H1 (cell line): ENCODE measurements at regions not wholly inside any gene's neighbourhood (a gene's known extent, or its start where the extent isn't known, plus 50 kb on each side); places are given as distances from the start of the nearest gene placed in this dataset.

Experiments
- CTCF ChIA-PET: fragments of 300-600 bp; sonication (Branson Sonifier 250); formaldehyde crosslinking; loops from one replicate; lab custom pipeline; 2021; ENCODE audit not compliant: partially characterized antibody; lab: Charles Lee
- POLR2A ChIA-PET: fragments of 300-600 bp; sonication (Branson Sonifier 250); formaldehyde crosslinking; loops from one replicate; lab custom pipeline; 2021; ENCODE audit warnings: inconsistent platforms; ENCODE audit not compliant: partially characterized antibody; lab: Charles Lee
- DNase-seq, 2 experiments: peaks; one replicate each; pipeline versions ENCODE4 v3.0.0 to v3.0.0-alpha.2; 2010 to 2022; ENCODE audit warnings: low spot score in 2 of 2, low read depth in 1 of 2, mixed read lengths in 1 of 2
- FAIRE-seq: peaks from 2 replicates; lab custom pipeline; 2011; peaks lifted over from hg19 to GRCh38; lab: Jason Lieb, UNC
- H2AFZ ChIP-seq: 2 replicates; pipeline ENCODE4 v1.8.1; 2012; ENCODE audit warnings: low read length, inconsistent platforms
- H2AK5ac ChIP-seq: 2 replicates; pipeline ENCODE4 v1.6.1; 2013; ENCODE audit warnings: low read depth, low read length
- H2BK120ac ChIP-seq: replicated peaks from 2 replicates; pipeline ENCODE3; 2013; ENCODE audit warnings: low read depth, low read length, inconsistent platforms
- H2BK12ac ChIP-seq: 2 replicates; pipeline ENCODE4 v1.6.1; 2013; ENCODE audit warnings: low read depth, low read length
- H2BK15ac ChIP-seq: 2 replicates; pipeline ENCODE4 v1.6.1; 2013; ENCODE audit warnings: low read length
- H2BK20ac ChIP-seq: 2 replicates; pipeline ENCODE4 v1.6.1; 2013; ENCODE audit warnings: low read length
- H2BK5ac ChIP-seq: 2 replicates; pipeline ENCODE4 v1.6.1; 2013; ENCODE audit warnings: low read depth, low read length
- H3K14ac ChIP-seq: 2 replicates; pipeline ENCODE4 v1.6.1; 2013; ENCODE audit warnings: inconsistent platforms; ENCODE audit not compliant: insufficient read length
- H3K18ac ChIP-seq: 2 replicates; pipeline ENCODE4 v1.6.1; 2013; ENCODE audit warnings: low read length; ENCODE audit errors: extremely low read depth
- H3K23ac ChIP-seq: 2 replicates; pipeline ENCODE4 v1.6.1; 2013; ENCODE audit warnings: inconsistent platforms; ENCODE audit not compliant: insufficient read length
- H3K23me2 ChIP-seq: 2 replicates; pipeline ENCODE4 v1.6.1; 2013; ENCODE audit warnings: low read depth, low read length
- H3K27ac ChIP-seq: 2 replicates; pipeline ENCODE4 v1.6.1; 2011; ENCODE audit warnings: low read depth, low read length, inconsistent platforms
- H3K27me3 ChIP-seq, 4 experiments: replicated peaks in 1 of 4; 1 replicate in 1 of 4; 2 replicates in 3 of 4; pipeline versions ENCODE4 v1.6.1 to v1.8.1; 2011 to 2013; ENCODE audit warnings: low read length in 3 of 4, mild to moderate bottlenecking in 3 of 4, inconsistent platforms in 2 of 4, mixed read lengths in 2 of 4, moderate library complexity in 1 of 4; ENCODE audit not compliant: control insufficient read depth in 3 of 4, insufficient read depth in 3 of 4; ENCODE audit errors: extremely low read depth in 1 of 4
- H3K36me3 ChIP-seq, 4 experiments: 2 replicates each; pipeline versions ENCODE4 v1.6.1 to v1.8.1; 2011 to 2013; ENCODE audit warnings: mild to moderate bottlenecking in 4 of 4, low read length in 3 of 4, moderate library complexity in 2 of 4, control low read depth in 1 of 4, inconsistent platforms in 1 of 4; ENCODE audit not compliant: insufficient read depth in 4 of 4, control insufficient read depth in 2 of 4
- H3K4ac ChIP-seq: replicated peaks from 2 replicates; pipeline ENCODE3; 2013; ENCODE audit warnings: low read length, low read depth, mixed read lengths, inconsistent platforms; ENCODE audit not compliant: insufficient read length
- H3K4me1 ChIP-seq, 4 experiments: replicated peaks in 1 of 4; 1 replicate in 1 of 4; 2 replicates in 3 of 4; pipeline versions ENCODE4 v1.6.1 to v1.8.1; 2011 to 2013; ENCODE audit warnings: low read length in 3 of 4, inconsistent platforms in 2 of 4, mixed read lengths in 1 of 4; ENCODE audit not compliant: insufficient read depth in 4 of 4, control insufficient read depth in 3 of 4
- H3K4me2 ChIP-seq, 2 experiments: 2 replicates each; pipeline versions ENCODE4 v1.6.1 to v1.8.1; 2011 to 2013; ENCODE audit warnings: low read depth in 2 of 2, low read length in 2 of 2, control low read depth in 1 of 2, inconsistent platforms in 1 of 2, mild to moderate bottlenecking in 1 of 2; ENCODE audit not compliant: insufficient read depth in 1 of 2
- H3K4me3 ChIP-seq, 4 experiments: fragments of 200-600, 300-600 bp in 1 of 4; sonication (generic), shearing (Covaris generic), sonication (Bioruptor Twin) in 1 of 4; 2 replicates each; pipeline versions ENCODE4 v1.5.1 to v1.8.1; 2011 to 2016; ENCODE audit warnings: low read length in 4 of 4, low read depth in 3 of 4, control low read depth in 2 of 4, inconsistent platforms in 2 of 4, mild to moderate bottlenecking in 2 of 4, mixed read lengths in 1 of 4, moderate library complexity in 1 of 4; ENCODE audit not compliant: insufficient read depth in 2 of 4; ENCODE audit errors: extremely low read depth in 1 of 4
- H3K56ac ChIP-seq: replicated peaks from 2 replicates; pipeline ENCODE3; 2013; ENCODE audit warnings: low read depth, mild to moderate bottlenecking, mixed read lengths, low read length, inconsistent platforms; ENCODE audit not compliant: insufficient read length
- H3K79me1 ChIP-seq: 2 replicates; pipeline ENCODE4 v1.6.1; 2013; ENCODE audit warnings: low read depth, low read length, control low read depth
- H3K79me2 ChIP-seq, 2 experiments: 2 replicates each; pipeline versions ENCODE4 v1.6.1 to v1.8.1; 2012 to 2013; ENCODE audit warnings: low read length in 2 of 2, mild to moderate bottlenecking in 2 of 2, inconsistent platforms in 1 of 2; ENCODE audit not compliant: insufficient read depth in 2 of 2, control insufficient read depth in 1 of 2
- H3K9ac ChIP-seq, 4 experiments: replicated peaks in 1 of 4; 1 replicate in 1 of 4; 2 replicates in 3 of 4; pipeline versions ENCODE4 v1.6.1 to v1.8.1; 2011 to 2013; ENCODE audit warnings: low read depth in 3 of 4, low read length in 3 of 4, control low read depth in 2 of 4, mild to moderate bottlenecking in 2 of 4, moderate library complexity in 2 of 4, inconsistent platforms in 1 of 4; ENCODE audit errors: extremely low read depth in 1 of 4
- H3K9me3 ChIP-seq, 2 experiments: 2 replicates each; pipeline versions ENCODE4 v1.6.1 to v1.8.1; 2012 to 2013; ENCODE audit warnings: mild to moderate bottlenecking in 2 of 2, moderate library complexity in 2 of 2, control low read depth in 1 of 2, inconsistent platforms in 1 of 2, low read depth in 1 of 2, low read length in 1 of 2, mixed read lengths in 1 of 2; ENCODE audit not compliant: insufficient read depth in 2 of 2
- H4K20me1 ChIP-seq, 2 experiments: replicated peaks in 1 of 2; 2 replicates each; pipeline versions ENCODE3 to v1.8.1; 2011 to 2013; ENCODE audit warnings: inconsistent platforms in 2 of 2, low read length in 2 of 2, mild to moderate bottlenecking in 1 of 2; ENCODE audit not compliant: insufficient read depth in 2 of 2, control insufficient read depth in 1 of 2
- H4K5ac ChIP-seq: 2 replicates; pipeline ENCODE4 v1.6.1; 2013; ENCODE audit warnings: low read length, low read depth, mixed read lengths, inconsistent platforms; ENCODE audit not compliant: insufficient read length
- H4K8ac ChIP-seq: 2 replicates; pipeline ENCODE4 v1.8.0; 2013; ENCODE audit warnings: mild to moderate bottlenecking, moderate library complexity, low read length, inconsistent platforms; ENCODE audit not compliant: insufficient read depth; ENCODE audit errors: extremely low read depth
- H4K91ac ChIP-seq: replicated peaks from 2 replicates; pipeline ENCODE3; 2013; ENCODE audit warnings: low read length, mixed read lengths, inconsistent platforms; ENCODE audit not compliant: insufficient read length
- JUN ChIP-seq: IDR thresholded peaks from 2 replicates; pipeline ENCODE4 v1.6.1; 2011; ENCODE audit warnings: low read depth, mild to moderate bottlenecking, improper control_type of control experiment, low read length
- JUND ChIP-seq: IDR thresholded peaks from 2 replicates; pipeline ENCODE4 v1.6.1; 2011; ENCODE audit warnings: mild to moderate bottlenecking, improper control_type of control experiment, low read length
- KDM5A ChIP-seq: fragments of 200-600 bp; IDR thresholded peaks from 2 replicates; pipeline ENCODE4 v1.7.1; 2012; ENCODE audit warnings: mild to moderate bottlenecking, low read length, inconsistent platforms, mixed read lengths
- RAD21 ChIP-seq, 2 experiments: IDR thresholded peaks in 1 of 2; conservative IDR thresholded peaks in 1 of 2; 2 replicates each; pipeline ENCODE4 v1.6.1; 2011; ENCODE audit warnings: low read depth in 2 of 2, low read length in 2 of 2, improper control_type of control experiment in 1 of 2, inconsistent platforms in 1 of 2, mild to moderate bottlenecking in 1 of 2, moderate library complexity in 1 of 2

- Histone ChIP-seq H2BK5ac (no peak overlapping the region), H4K91ac (no peak overlapping the region)
Observed at GRCh38 chr18:55018602-55019001, 59.3 kb upstream of the CCDC68 start.

More at GRCh38 chr18:55018602-55019001, 59.3 kb upstream of the CCDC68 start:
- CTCF ChIA-PET = interaction anchor here (0.9 kb wide), 1 partner anchor 16 kb away, joined by 3 read pairs; no protein-coding TSS in a partner anchor
- H3K23me2 ChIP-seq = no peaks in the 10 kb centered on the region
- no peak overlapping the region for H2BK20ac ChIP-seq
- no peaks in the 10 kb centered on the region for H3K9me3 ChIP-seq
- no peak overlapping the region for H3K4me2 ChIP-seq
- H3K23ac ChIP-seq = no peak overlapping the region
- no peaks in the 10 kb centered on the region for H4K20me1 ChIP-seq
- no peak overlapping the region for H3K4ac ChIP-seq
- H3K79me1 ChIP-seq = no peaks in the 10 kb centered on the region
- H3K79me2 ChIP-seq = no peaks in the 10 kb centered on the region
- H3K27me3 ChIP-seq = no peaks in the 10 kb centered on the region
- POLR2A ChIA-PET = no interaction called here
- H3K18ac ChIP-seq = no peak overlapping the region
- H4K8ac ChIP-seq = no peak overlapping the region
- no peak overlapping the region for H2BK120ac ChIP-seq
- no peak overlapping the region for H2BK12ac ChIP-seq
- H3K56ac ChIP-seq = no peak overlapping the region
- no peak overlapping the region for H4K5ac ChIP-seq
- no peaks in the 10 kb centered on the region for H3K36me3 ChIP-seq
- FAIRE-seq = no peak
- peak; percentile 68 for TF ChIP-seq JUND
- no peak for TF ChIP-seq JUN
- TF ChIP-seq RAD21 (IDR thresholded peaks at IDR 0.05 in 1 of 2, conservative IDR thresholded peaks at IDR 0.05 in 1 of 2; ENCODE audit: low read depth in 2 of 2, low read length in 2 of 2) = no peak
- TF ChIP-seq KDM5A = no peak
- H2AFZ ChIP-seq = no peak overlapping the region
- DNase-seq = no peak
- no peak overlapping the region for H3K9ac ChIP-seq
- no peak overlapping the region for H2BK15ac ChIP-seq
- peaks cover 0 to 5% (median 0%) of the 10 kb centered on the region in 4 experiments; a peak in 2 of 7 replicates for H3K4me1 ChIP-seq
- no peak overlapping the region for H3K27ac ChIP-seq
- H3K14ac ChIP-seq = no peak overlapping the region
- H3K4me3 ChIP-seq = no peak overlapping the region
- H2AK5ac ChIP-seq = no peak overlapping the region
